Fibroblast of the aortic adventitia (primary cell): ENCODE measurements at regions not wholly inside any gene's neighbourhood (a gene's known extent, or its start where the extent isn't known, plus 50 kb on each side); places are given as distances from the start of the nearest gene placed in this dataset.

Experiments used
- DNase-seq: peaks from one replicate; pipeline ENCODE4 v3.0.0-alpha.2; 2010; ENCODE audit warnings: low read depth
- H3K4me3 ChIP-seq: 2 replicates; pipeline ENCODE4 v1.5.1; 2011; ENCODE audit warnings: low read depth, mild to moderate bottlenecking, control low read depth, low read length, moderate library complexity
- TF ChIP-seq, protein P1 (sequence below): IDR thresholded peaks from 2 replicates; pipeline ENCODE4 v1.5.1; 2011; ENCODE audit warnings: mild to moderate bottlenecking, low read length, control low read depth, inconsistent platforms; ENCODE audit not compliant: insufficient read depth

DNA sequence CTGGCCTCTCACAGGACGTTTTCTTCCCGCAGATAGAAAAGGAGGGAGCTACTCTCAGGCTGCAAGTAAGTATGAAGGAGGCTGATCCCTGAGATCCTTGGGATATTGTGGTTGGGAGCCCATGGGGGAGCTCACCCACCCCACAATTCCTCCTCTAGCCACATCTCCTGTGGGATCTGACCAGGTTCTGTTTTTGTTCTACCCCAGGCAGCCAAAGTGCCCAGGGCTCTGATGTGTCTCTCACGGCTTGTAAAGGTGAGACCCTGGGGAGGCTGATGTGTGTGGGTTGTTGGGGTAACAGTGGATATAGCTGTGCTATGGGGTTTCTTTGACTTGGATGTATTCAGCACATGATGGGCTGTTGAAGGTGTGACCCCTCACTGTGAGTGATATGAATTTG, 52.0 kb upstream of the POLR1H start:
- TF ChIP-seq, protein P1, sequence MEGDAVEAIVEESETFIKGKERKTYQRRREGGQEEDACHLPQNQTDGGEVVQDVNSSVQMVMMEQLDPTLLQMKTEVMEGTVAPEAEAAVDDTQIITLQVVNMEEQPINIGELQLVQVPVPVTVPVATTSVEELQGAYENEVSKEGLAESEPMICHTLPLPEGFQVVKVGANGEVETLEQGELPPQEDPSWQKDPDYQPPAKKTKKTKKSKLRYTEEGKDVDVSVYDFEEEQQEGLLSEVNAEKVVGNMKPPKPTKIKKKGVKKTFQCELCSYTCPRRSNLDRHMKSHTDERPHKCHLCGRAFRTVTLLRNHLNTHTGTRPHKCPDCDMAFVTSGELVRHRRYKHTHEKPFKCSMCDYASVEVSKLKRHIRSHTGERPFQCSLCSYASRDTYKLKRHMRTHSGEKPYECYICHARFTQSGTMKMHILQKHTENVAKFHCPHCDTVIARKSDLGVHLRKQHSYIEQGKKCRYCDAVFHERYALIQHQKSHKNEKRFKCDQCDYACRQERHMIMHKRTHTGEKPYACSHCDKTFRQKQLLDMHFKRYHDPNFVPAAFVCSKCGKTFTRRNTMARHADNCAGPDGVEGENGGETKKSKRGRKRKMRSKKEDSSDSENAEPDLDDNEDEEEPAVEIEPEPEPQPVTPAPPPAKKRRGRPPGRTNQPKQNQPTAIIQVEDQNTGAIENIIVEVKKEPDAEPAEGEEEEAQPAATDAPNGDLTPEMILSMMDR, result no peak
- no peak for DNase-seq
- no peak overlapping the region for H3K4me3 ChIP-seq
